K562 (cell line): ENCODE measurements at regions not wholly inside any gene's neighbourhood (a gene's known extent, or its start where the extent isn't known, plus 50 kb on each side); places are given as distances from the start of the nearest gene placed in this dataset.

Experiments used
- BRF2 ChIP-seq: IDR thresholded peaks from 3 replicates; pipeline ENCODE4 v1.6.1; 2011; ENCODE audit warnings: borderline replicate concordance, mild to moderate bottlenecking; ENCODE audit not compliant: insufficient read length, insufficient read depth
- NONO ChIP-seq, 2 experiments: fragments of 200-400 bp in 1 of 2; fragments of 450-650 bp in 1 of 2; formaldehyde crosslinking in 1 of 2; IDR thresholded peaks; 2 replicates each; pipeline ENCODE4 v1.6.1; 2017; ENCODE audit warnings: low read depth in 2 of 2, mild to moderate bottlenecking in 2 of 2, moderate library complexity in 2 of 2, low read length in 1 of 2
- NRF1 ChIP-seq, 2 experiments: fragments of 450-650 bp; IDR thresholded peaks in 1 of 2; conservative IDR thresholded peaks in 1 of 2; 2 replicates each; pipeline ENCODE4 v1.6.1; 2014; ENCODE audit warnings: mild to moderate bottlenecking in 2 of 2
- SP1 ChIP-seq: sonication (generic); formaldehyde crosslinking; IDR thresholded peaks from 2 replicates; pipeline ENCODE4 v1.8.1; 2022; ENCODE audit warnings: mild to moderate bottlenecking, missing genetic modification reagents
- ZC3H4 ChIP-seq: sonication (generic); formaldehyde crosslinking; IDR thresholded peaks from 2 replicates; pipeline ENCODE4 v1.9.0; 2021; ENCODE audit warnings: missing genetic modification reagents, borderline replicate concordance
- ZNF511 ChIP-seq: sonication (generic); formaldehyde crosslinking; IDR thresholded peaks from 2 replicates; pipeline ENCODE4 v1.8.0; 2022; ENCODE audit warnings: mild to moderate bottlenecking, missing genetic modification reagents

DNA sequence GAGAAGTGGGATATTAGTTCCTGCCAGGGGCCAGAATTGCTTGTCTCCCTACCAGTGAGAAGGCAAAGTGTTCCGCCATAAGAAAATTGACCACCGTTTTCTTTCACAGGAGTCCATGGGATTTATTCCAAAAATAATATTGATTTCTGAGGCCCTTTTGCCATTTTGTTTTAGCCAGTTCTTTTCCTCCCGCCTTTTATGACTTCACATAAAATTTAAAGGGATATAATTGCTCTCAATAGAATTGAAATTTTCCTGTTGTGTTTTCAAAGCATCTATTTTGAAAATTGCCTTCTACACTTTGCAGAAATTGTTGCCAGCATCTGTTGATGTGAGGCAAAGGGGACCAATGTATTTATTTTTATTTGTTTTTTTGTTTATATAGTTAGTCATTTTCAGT lies 53.6 kb downstream of the PLCE1 start:
- TF ChIP-seq ZNF511 (CRISPR knock-in tag) (no peak), ZC3H4 (CRISPR knock-in tag) (no peak), NONO (IDR thresholded peaks at IDR 0.05; ENCODE audit: low read depth in 2 of 2, low read length in 1 of 2) (no peak), BRF2 (no peak), SP1 (CRISPR knock-in tag) (no peak), NRF1 (conservative IDR thresholded peaks at IDR 0.05 in 1 of 2, IDR thresholded peaks at IDR 0.05 in 1 of 2) (no peak)
